Natural killer cell (primary cell): ENCODE measurements at regions not wholly inside any gene's neighbourhood (a gene's known extent, or its start where the extent isn't known, plus 50 kb on each side); places are given as distances from the start of the nearest gene placed in this dataset.

Source experiments
- ATAC-seq, 3 donors: fragments of 150-1000 bp in 2 of 3; fragments of 200-7000 bp in 1 of 3; cut with Tn5 transposase; 1 replicate in 1 of 3; 2 replicates in 2 of 3; pipeline ENCODE4 v1.10.0; 2021; ENCODE audit warnings: mild to moderate bottlenecking in 2 of 3, moderate library complexity in 2 of 3
- DNase-seq, 2 donors: peaks; one replicate each; pipeline versions ENCODE4 v3.0.0 to v3.0.0-alpha.2; 2013 to 2021; ENCODE audit warnings: mixed read lengths in 1 of 2
- H3K27ac ChIP-seq: one replicate; pipeline ENCODE4 v1.5.1; 2013; ENCODE audit warnings: mild to moderate bottlenecking, low read length
- H3K27me3 ChIP-seq: one replicate; pipeline ENCODE4 v1.6.1; 2013; ENCODE audit warnings: low read length; ENCODE audit not compliant: control insufficient read depth, insufficient read depth
- H3K36me3 ChIP-seq: one replicate; pipeline ENCODE4 v1.6.1; 2013; ENCODE audit warnings: low read length; ENCODE audit not compliant: control insufficient read depth, insufficient read depth
- H3K4me1 ChIP-seq: one replicate; pipeline ENCODE4 v1.6.1; 2013; ENCODE audit warnings: low read length; ENCODE audit not compliant: control insufficient read depth, insufficient read depth
- H3K4me3 ChIP-seq: one replicate; pipeline ENCODE4 v1.5.1; 2013; ENCODE audit warnings: low read length
- H3K9me3 ChIP-seq: one replicate; pipeline ENCODE4 v1.6.1; 2013; ENCODE audit warnings: low read length; ENCODE audit not compliant: control insufficient read depth, insufficient read depth
- H3K27ac Mint-ChIP-seq, 2 donors: one replicate each; pipeline ENCODE4 v1.8.0; 2022; ENCODE audit warnings: mild to moderate bottlenecking in 2 of 2, mixed read lengths in 2 of 2, moderate library complexity in 1 of 2
- H3K27me3 Mint-ChIP-seq, 2 donors: one replicate each; pipeline ENCODE4 v1.8.0; 2022; ENCODE audit warnings: low read depth in 2 of 2, mixed read lengths in 2 of 2
- H3K36me3 Mint-ChIP-seq: one replicate; pipeline ENCODE4 v1.8.0; 2022; ENCODE audit warnings: mixed read lengths
- H3K4me1 Mint-ChIP-seq, 2 donors: one replicate each; pipeline ENCODE4 v1.8.0; 2022; ENCODE audit warnings: mixed read lengths in 2 of 2
- H3K4me3 Mint-ChIP-seq: one replicate; pipeline ENCODE4 v1.8.0; 2022; ENCODE audit warnings: mild to moderate bottlenecking, moderate library complexity, mixed read lengths
- H3K9me3 Mint-ChIP-seq, 2 donors: one replicate each; pipeline ENCODE4 v1.8.0; 2022; ENCODE audit warnings: mixed read lengths in 2 of 2
- WGBS: methylation state at CpG from one replicate; pipeline ENCODE4 v1.1.7; 2013; ENCODE audit warnings: missing lambda C conversion rate; ENCODE audit not compliant: insufficient coverage; 5-methylcytosine and 5-hydroxymethylcytosine counted together
- intact Hi-C: fragments of 100-400 bp; cut with micrococcal nuclease; formaldehyde crosslinking; loops from one replicate; pipeline ENCODE4 v1.14.2; 2022
- TF ChIP-seq, protein P1 (sequence below): fragments of 200-600 bp; IDR thresholded peaks from one replicate; pipeline ENCODE4 v1.8.0; 2022; ENCODE audit warnings: antibody characterized with exemption

DNA sequence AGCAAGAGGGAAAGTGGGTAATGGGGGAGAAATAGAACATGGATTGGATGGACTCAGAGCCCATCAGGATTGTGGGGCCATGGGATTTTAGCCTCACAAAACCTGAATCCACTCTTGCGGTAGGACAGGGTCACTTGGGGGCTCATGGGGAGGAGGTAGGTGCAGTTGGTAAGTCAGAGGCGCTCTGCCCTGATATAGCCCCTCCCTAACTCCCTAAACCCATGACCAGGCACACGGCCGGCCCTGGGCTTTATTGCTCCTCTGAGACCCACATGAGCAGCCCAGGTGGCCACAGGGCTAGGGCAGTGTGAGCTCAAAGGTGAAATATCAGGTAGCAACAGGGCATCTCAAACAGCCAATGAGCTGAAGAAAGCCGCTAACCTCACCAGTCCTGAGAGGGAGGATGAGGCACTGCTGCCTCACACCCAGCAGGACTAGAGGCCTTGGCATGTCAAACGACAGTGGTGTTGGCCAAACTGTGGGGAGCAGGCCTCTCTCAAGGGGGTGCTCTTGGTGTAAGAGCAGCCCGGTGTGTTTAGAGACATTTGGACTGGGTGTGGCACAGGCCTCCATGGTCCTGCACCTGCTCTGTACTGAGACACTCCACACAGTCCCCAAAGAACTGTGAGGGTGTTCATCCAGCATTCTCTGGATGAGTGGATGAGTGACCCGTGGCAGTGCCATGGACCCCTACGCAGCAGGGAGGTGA is 90.8 kb upstream of the HS6ST1 start:
- TF ChIP-seq, protein P1, sequence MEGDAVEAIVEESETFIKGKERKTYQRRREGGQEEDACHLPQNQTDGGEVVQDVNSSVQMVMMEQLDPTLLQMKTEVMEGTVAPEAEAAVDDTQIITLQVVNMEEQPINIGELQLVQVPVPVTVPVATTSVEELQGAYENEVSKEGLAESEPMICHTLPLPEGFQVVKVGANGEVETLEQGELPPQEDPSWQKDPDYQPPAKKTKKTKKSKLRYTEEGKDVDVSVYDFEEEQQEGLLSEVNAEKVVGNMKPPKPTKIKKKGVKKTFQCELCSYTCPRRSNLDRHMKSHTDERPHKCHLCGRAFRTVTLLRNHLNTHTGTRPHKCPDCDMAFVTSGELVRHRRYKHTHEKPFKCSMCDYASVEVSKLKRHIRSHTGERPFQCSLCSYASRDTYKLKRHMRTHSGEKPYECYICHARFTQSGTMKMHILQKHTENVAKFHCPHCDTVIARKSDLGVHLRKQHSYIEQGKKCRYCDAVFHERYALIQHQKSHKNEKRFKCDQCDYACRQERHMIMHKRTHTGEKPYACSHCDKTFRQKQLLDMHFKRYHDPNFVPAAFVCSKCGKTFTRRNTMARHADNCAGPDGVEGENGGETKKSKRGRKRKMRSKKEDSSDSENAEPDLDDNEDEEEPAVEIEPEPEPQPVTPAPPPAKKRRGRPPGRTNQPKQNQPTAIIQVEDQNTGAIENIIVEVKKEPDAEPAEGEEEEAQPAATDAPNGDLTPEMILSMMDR, result no peak
- H3K4me1 ChIP-seq, result no peaks in the 10 kb centered on the region
- H3K27me3 ChIP-seq, result no peaks in the 10 kb centered on the region
- no peaks in the 10 kb centered on the region for H3K9me3 ChIP-seq
- intact Hi-C loops, result no loop called here
- no peak overlapping the region for H3K4me3 ChIP-seq
- WGBS, result 84% methylated on average over 8 of the region's 9 CpGs
- peaks cover 0 to 7% of the 10 kb centered on the region in 2 donors for H3K4me1 Mint-ChIP-seq
- no peak overlapping the region for H3K4me3 Mint-ChIP-seq
- no peak overlapping the region for H3K27ac ChIP-seq
- no peaks in the 10 kb centered on the region for H3K9me3 Mint-ChIP-seq
- no peak for DNase-seq
- H3K36me3 ChIP-seq, result no peaks in the 10 kb centered on the region
- H3K27ac Mint-ChIP-seq, result no peak overlapping the region
- no peak for ATAC-seq
- no peaks in the 10 kb centered on the region for H3K36me3 Mint-ChIP-seq
- H3K27me3 Mint-ChIP-seq, result peaks cover 0 to 4% of the 10 kb centered on the region in 2 donors

DNA sequence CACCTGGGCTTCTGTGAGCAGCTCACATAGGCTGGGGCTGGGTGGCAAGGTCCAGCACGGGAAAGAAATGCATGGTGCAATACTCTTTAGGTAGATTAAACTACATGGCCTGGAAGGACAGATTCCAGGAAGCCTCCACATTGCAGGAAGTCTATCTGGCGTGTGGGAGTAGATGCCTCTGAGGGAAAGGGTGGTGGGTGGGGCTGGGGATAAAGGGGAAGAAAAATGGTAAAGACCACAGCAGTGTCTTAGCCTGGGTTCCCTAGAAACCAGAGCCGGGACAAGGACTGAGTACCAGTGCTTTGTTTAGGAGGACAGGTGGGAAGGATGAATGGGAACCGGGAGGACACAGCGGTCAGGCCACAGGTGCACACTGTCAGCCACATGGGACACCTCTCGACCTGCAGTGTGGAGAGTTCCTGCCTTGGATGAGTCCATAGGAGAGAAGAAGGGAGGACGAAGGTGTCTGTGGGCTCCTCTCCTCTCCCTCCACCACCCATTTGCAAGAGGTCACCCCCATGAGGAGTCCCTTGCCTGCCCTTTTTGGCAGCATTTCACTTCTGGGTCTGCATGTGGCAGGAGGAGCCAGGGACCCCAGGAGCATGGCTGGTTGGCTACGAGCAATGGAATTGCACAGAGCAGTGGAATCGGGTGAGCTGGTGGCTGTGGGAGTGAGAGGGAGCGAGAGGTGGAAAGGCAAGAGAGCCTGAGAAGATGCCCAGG is 91.5 kb upstream of the HS6ST1 start:
- no peaks in the 10 kb centered on the region for H3K36me3 Mint-ChIP-seq
- no peaks in the 10 kb centered on the region for H3K36me3 ChIP-seq
- TF ChIP-seq, protein P1, result no peak
- ATAC-seq (no peak), DNase-seq (no peak)
- no peaks in the 10 kb centered on the region for H3K9me3 Mint-ChIP-seq
- H3K4me3 ChIP-seq, result no peak overlapping the region
- no peak overlapping the region for H3K27ac Mint-ChIP-seq
- H3K9me3 ChIP-seq, result no peaks in the 10 kb centered on the region
- H3K4me1 ChIP-seq, result no peaks in the 10 kb centered on the region
- H3K27ac ChIP-seq, result no peak overlapping the region
- 90% methylated on average over 9 of the region's 10 CpGs for WGBS
- H3K27me3 Mint-ChIP-seq, result peaks cover 0 to 4% of the 10 kb centered on the region in 2 donors
- H3K27me3 ChIP-seq, result no peaks in the 10 kb centered on the region
- intact Hi-C loops, result no loop called here
- H3K4me1 Mint-ChIP-seq, result peaks cover 0 to 7% of the 10 kb centered on the region in 2 donors
- H3K4me3 Mint-ChIP-seq, result no peak overlapping the region

DNA sequence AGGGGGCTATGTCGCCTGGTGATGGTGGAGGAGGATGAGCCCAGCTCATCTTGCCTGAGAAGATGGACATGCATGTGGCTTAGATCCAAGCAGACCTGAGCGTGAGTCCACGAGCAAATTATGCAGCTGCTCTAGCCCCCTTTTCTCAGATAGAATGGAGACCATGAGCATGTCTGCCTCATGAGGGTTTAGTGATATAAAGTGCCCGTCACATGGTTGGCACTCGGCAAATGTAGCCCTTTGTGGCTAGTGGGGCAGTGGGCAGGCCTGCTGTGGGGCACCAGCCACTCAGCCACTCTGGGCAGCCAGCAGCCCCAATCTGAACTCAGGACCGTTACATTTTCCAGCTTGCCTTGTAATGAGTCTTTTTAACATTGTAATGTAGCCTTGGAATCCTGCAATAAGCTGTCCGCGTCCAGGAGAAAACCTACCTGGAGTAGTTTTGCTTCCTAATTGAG is 92.1 kb upstream of the HS6ST1 start:
- Mint-ChIP-seq H3K27me3 (peaks cover 0 to 2% of the 10 kb centered on the region in 2 donors), H3K4me1 (peaks cover 0 to 7% of the 10 kb centered on the region in 2 donors), H3K9me3 (no peaks in the 10 kb centered on the region), H3K36me3 (no peaks in the 10 kb centered on the region), H3K27ac (no peak overlapping the region), H3K4me3 (no peak overlapping the region)
- intact Hi-C loops, result no loop called here
- DNase-seq, result no peak
- WGBS, result 92% methylated on average over 8 of the region's 8 CpGs
- Histone ChIP-seq H3K27me3 (no peaks in the 10 kb centered on the region), H3K4me3 (no peak overlapping the region), H3K9me3 (no peaks in the 10 kb centered on the region), H3K27ac (no peak overlapping the region), H3K36me3 (no peaks in the 10 kb centered on the region), H3K4me1 (no peaks in the 10 kb centered on the region)
- ATAC-seq, result no peak
- TF ChIP-seq, protein P1, result no peak
